SK-N-SH treated with all-trans-retinoic acid at 6 μM for 48 hours (cell line): ENCODE measurements at regions not wholly inside any gene's neighbourhood (a gene's known extent, or its start where the extent isn't known, plus 50 kb on each side); places are given as distances from the start of the nearest gene placed in this dataset.

Source experiments
- OSR1 ChIP-seq: fragments of 250-450 bp; sonication (Bioruptor Pico); IDR thresholded peaks from 2 replicates; pipeline ENCODE4 v1.8.0; 2022; ENCODE audit warnings: moderate library complexity, mild to moderate bottlenecking, inconsistent platforms
- ZFP3 ChIP-seq: fragments of 250-450 bp; sonication (Bioruptor Pico); IDR thresholded peaks from 2 replicates; pipeline ENCODE4 v1.5.0; 2020; ENCODE audit warnings: mild to moderate bottlenecking, moderate library complexity
- ZNF565 ChIP-seq: fragments of 450-650 bp; formaldehyde crosslinking; conservative IDR thresholded peaks from 2 replicates; pipeline ENCODE4 v1.5.0; 2020; ENCODE audit warnings: low read depth, mild to moderate bottlenecking, moderate library complexity
- TF ChIP-seq, protein P1 (sequence below): fragments of 250-450 bp; sonication (Bioruptor Pico); IDR thresholded peaks from 2 replicates; pipeline ENCODE4 v1.5.0; 2020; ENCODE audit warnings: mild to moderate bottlenecking, moderate library complexity

DNA sequence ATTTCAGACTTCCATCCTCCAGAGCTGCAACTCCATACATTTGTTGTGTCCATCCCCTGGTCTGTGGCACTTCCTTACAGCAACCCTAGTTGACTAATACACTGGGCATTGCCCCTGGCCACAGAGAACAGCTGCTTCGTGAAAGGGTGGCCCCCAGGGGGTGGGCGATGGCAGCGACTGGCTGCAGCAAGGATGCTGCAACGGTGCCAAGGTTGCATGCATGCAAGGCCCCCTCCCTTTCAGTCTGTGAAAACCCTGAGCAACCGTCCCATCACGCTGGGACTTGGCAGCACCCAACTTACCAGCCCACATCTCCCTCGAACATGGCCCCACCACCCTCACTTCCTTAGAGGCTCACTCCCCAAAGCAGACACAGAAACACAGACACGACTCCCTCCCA lies 162.5 kb downstream of the MED10 start:
- TF ChIP-seq ZFP3 = no peak
- TF ChIP-seq, protein P1, sequence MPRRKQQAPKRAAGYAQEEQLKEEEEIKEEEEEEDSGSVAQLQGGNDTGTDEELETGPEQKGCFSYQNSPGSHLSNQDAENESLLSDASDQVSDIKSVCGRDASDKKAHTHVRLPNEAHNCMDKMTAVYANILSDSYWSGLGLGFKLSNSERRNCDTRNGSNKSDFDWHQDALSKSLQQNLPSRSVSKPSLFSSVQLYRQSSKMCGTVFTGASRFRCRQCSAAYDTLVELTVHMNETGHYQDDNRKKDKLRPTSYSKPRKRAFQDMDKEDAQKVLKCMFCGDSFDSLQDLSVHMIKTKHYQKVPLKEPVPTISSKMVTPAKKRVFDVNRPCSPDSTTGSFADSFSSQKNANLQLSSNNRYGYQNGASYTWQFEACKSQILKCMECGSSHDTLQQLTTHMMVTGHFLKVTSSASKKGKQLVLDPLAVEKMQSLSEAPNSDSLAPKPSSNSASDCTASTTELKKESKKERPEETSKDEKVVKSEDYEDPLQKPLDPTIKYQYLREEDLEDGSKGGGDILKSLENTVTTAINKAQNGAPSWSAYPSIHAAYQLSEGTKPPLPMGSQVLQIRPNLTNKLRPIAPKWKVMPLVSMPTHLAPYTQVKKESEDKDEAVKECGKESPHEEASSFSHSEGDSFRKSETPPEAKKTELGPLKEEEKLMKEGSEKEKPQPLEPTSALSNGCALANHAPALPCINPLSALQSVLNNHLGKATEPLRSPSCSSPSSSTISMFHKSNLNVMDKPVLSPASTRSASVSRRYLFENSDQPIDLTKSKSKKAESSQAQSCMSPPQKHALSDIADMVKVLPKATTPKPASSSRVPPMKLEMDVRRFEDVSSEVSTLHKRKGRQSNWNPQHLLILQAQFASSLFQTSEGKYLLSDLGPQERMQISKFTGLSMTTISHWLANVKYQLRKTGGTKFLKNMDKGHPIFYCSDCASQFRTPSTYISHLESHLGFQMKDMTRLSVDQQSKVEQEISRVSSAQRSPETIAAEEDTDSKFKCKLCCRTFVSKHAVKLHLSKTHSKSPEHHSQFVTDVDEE (CRISPR knock-in tag) = no peak
- TF ChIP-seq ZNF565 (CRISPR knock-in tag) = no peak
- no peak for TF ChIP-seq OSR1 (CRISPR knock-in tag)
